ENCODE measurements at regions not wholly inside any gene's neighbourhood (a gene's known extent, or its start where the extent isn't known, plus 50 kb on each side); places are given as distances from the start of the nearest gene placed in this dataset.

GRCh38 chr6:74657931-74658330 is 547.9 kb downstream of the COL12A1 start:
- Histone ChIP-seq H3K9me2 (replicated peaks; ENCODE audit: insufficient read depth, low read length) (no peaks in the 10 kb centered on the region), H3K4me2 (ENCODE audit: low read depth, low read length, poor library complexity, severe bottlenecking) (no peak overlapping the region), H3K27ac (ENCODE audit: low read length) (no peak overlapping the region), H3K79me2 (ENCODE audit: low read length) (no peaks in the 10 kb centered on the region), H3K9me3 (ENCODE audit: low read length) (no peaks in the 10 kb centered on the region), H2AFZ (ENCODE audit: low read length) (no peak overlapping the region), H4K20me1 (ENCODE audit: insufficient read depth, low read depth, low read length) (no peaks in the 10 kb centered on the region), H3K36me3 (ENCODE audit: insufficient read depth, low read length) (no peaks in the 10 kb centered on the region), H3K27me3 (ENCODE audit: low read length) (no peaks in the 10 kb centered on the region), H3K4me3 (ENCODE audit: low read length) (no peak overlapping the region), H3K9ac (ENCODE audit: low read length) (no peak overlapping the region), H3K4me1 (ENCODE audit: low read length) (no peaks in the 10 kb centered on the region)
- no peak for DNase-seq

DNA sequence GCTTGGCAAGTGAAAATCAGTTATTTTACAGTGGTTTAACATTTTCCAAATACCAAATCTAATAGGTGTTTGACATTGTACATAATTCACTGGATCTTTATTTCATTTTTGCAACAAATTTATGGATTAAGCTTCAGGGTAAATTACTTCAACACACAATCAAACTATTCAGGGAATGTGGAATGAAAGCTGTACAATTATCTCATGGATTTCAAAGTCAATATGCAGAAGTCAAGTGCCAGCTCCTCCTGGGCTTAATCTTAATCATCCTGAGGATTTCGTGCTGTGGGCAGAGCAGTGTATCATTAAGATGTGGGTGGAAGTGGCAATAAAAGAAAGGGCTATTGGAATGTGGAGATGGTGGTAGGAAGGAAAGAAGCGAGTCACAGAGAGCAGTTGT is 548.8 kb downstream of the COL12A1 start:
- no peaks in the 10 kb centered on the region for H3K79me2 ChIP-seq (ENCODE audit: low read length)
- H3K9ac ChIP-seq (ENCODE audit: low read length) = no peak overlapping the region
- no peak overlapping the region for H2AFZ ChIP-seq (ENCODE audit: low read length)
- no peaks in the 10 kb centered on the region for H3K9me2 ChIP-seq (replicated peaks; ENCODE audit: insufficient read depth, low read length)
- no peaks in the 10 kb centered on the region for H3K36me3 ChIP-seq (ENCODE audit: insufficient read depth, low read length)
- H3K4me3 ChIP-seq (ENCODE audit: low read length) = no peak overlapping the region
- H3K4me1 ChIP-seq (ENCODE audit: low read length) = no peaks in the 10 kb centered on the region
- H3K27me3 ChIP-seq (ENCODE audit: low read length) = no peaks in the 10 kb centered on the region
- H3K4me2 ChIP-seq (ENCODE audit: low read depth, low read length, poor library complexity, severe bottlenecking) = no peak overlapping the region
- no peaks in the 10 kb centered on the region for H4K20me1 ChIP-seq (ENCODE audit: insufficient read depth, low read depth, low read length)
- DNase-seq = no peak
- no peaks in the 10 kb centered on the region for H3K9me3 ChIP-seq (ENCODE audit: low read length)
- no peak overlapping the region for H3K27ac ChIP-seq (ENCODE audit: low read length)

GRCh38 chr6:74656453-74656852 is 549.4 kb downstream of the COL12A1 start:
- Histone ChIP-seq H3K9ac (ENCODE audit: low read length) (no peak overlapping the region), H3K4me3 (ENCODE audit: low read length) (no peak overlapping the region), H2AFZ (ENCODE audit: low read length) (no peak overlapping the region), H3K79me2 (ENCODE audit: low read length) (no peaks in the 10 kb centered on the region), H3K36me3 (ENCODE audit: insufficient read depth, low read length) (no peaks in the 10 kb centered on the region), H4K20me1 (ENCODE audit: insufficient read depth, low read depth, low read length) (no peaks in the 10 kb centered on the region), H3K27ac (ENCODE audit: low read length) (no peak overlapping the region), H3K9me2 (replicated peaks; ENCODE audit: insufficient read depth, low read length) (no peaks in the 10 kb centered on the region), H3K27me3 (ENCODE audit: low read length) (no peaks in the 10 kb centered on the region), H3K4me1 (ENCODE audit: low read length) (no peaks in the 10 kb centered on the region), H3K9me3 (ENCODE audit: low read length) (no peaks in the 10 kb centered on the region), H3K4me2 (ENCODE audit: low read depth, low read length, poor library complexity, severe bottlenecking) (no peak overlapping the region)
- no peak for DNase-seq

DNA sequence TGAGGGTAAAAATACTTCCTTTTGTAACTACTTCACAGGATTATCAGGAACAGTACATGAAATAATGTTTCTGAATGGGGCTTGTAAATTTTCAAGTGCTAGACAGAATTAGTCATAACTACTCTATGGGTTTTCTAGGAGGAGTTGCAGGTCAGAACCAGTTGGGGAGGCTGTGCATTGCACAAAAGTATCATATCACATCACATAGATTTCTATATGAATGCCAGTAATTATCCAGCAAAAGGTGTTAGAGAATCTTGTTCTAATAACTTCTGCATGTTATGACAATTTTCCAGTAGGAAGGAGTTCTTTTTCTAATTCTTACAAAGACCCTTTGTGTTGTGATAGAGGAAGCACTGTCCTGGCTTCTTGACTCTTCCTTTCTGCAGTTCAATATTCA is 551.6 kb downstream of the COL12A1 start:
- no peaks in the 10 kb centered on the region for H4K20me1 ChIP-seq (ENCODE audit: insufficient read depth, low read depth, low read length)
- no peak overlapping the region for H3K27ac ChIP-seq (ENCODE audit: low read length)
- H3K4me1 ChIP-seq (ENCODE audit: low read length) = no peaks in the 10 kb centered on the region
- H3K4me2 ChIP-seq (ENCODE audit: low read depth, low read length, poor library complexity, severe bottlenecking) = no peak overlapping the region
- H3K36me3 ChIP-seq (ENCODE audit: insufficient read depth, low read length) = no peaks in the 10 kb centered on the region
- no peaks in the 10 kb centered on the region for H3K27me3 ChIP-seq (ENCODE audit: low read length)
- DNase-seq = no peak
- no peaks in the 10 kb centered on the region for H3K79me2 ChIP-seq (ENCODE audit: low read length)
- H3K9ac ChIP-seq (ENCODE audit: low read length) = no peak overlapping the region
- H3K9me3 ChIP-seq (ENCODE audit: low read length) = no peaks in the 10 kb centered on the region
- no peak overlapping the region for H3K4me3 ChIP-seq (ENCODE audit: low read length)
- no peak overlapping the region for H2AFZ ChIP-seq (ENCODE audit: low read length)
- H3K9me2 ChIP-seq (replicated peaks; ENCODE audit: insufficient read depth, low read length) = 0 out of 2 replicates have a peak, but pooled peaks cover 4% of the 10 kb centered on the region

DNA sequence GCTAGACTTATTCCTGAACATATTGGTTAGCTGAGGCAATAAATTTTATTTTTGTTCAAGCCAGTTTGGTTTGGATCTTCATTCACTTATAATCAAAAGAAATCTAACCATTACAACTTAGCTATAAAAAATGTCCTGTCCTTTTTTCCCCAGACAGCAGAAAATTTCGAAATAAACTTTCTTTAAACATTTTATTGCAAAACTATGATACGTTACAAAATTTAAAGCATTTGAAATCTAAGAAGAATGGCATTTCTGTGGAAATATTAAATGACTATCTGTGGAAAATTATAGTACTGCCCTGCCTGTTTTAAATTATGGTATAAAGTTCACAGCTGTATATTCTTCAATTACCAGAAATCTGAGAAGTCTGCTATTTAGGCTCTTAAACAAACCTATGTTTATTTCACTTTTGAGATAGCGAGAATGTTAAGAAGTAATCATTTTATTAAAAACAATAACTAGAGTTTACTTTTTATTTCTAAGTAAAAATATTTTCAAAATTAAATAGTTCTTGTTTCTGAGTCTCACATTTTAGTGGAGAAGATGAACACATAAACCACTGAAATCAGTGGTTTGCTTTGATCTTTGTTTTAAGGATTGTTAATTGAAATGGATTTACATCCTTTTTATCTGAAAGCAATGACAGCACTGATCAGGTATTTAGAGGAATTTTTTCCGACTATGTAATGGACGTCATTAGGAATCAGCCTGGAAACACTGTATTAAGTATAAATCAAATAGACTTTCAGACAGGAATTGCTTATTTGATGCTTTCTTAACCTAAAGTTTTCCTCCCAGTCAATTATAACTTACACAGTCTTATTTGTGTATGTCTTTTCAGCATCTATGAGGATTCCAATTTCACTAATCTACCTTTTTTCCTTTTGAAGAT is 553.7 kb downstream of the COL12A1 start:
- no peak for DNase-seq
- H3K79me2 ChIP-seq (ENCODE audit: low read length) = no peaks in the 10 kb centered on the region
- no peaks in the 10 kb centered on the region for H4K20me1 ChIP-seq (ENCODE audit: insufficient read depth, low read depth, low read length)
- H3K27ac ChIP-seq (ENCODE audit: low read length) = no peak overlapping the region
- no peak overlapping the region for H2AFZ ChIP-seq (ENCODE audit: low read length)
- no peak overlapping the region for H3K4me2 ChIP-seq (ENCODE audit: low read depth, low read length, poor library complexity, severe bottlenecking)
- H3K27me3 ChIP-seq (ENCODE audit: low read length) = no peaks in the 10 kb centered on the region
- no peaks in the 10 kb centered on the region for H3K36me3 ChIP-seq (ENCODE audit: insufficient read depth, low read length)
- no peaks in the 10 kb centered on the region for H3K9me3 ChIP-seq (ENCODE audit: low read length)
- no peak overlapping the region for H3K9ac ChIP-seq (ENCODE audit: low read length)
- H3K9me2 ChIP-seq (replicated peaks; ENCODE audit: insufficient read depth, low read length) = 0 out of 2 replicates have a peak, but pooled peaks cover 4% of the 10 kb centered on the region
- H3K4me1 ChIP-seq (ENCODE audit: low read length) = no peaks in the 10 kb centered on the region
- no peak overlapping the region for H3K4me3 ChIP-seq (ENCODE audit: low read length)

- Histone ChIP-seq H3K79me2 (ENCODE audit: low read length) (no peaks in the 10 kb centered on the region), H3K9ac (ENCODE audit: low read length) (no peak overlapping the region), H3K9me3 (ENCODE audit: low read length) (no peaks in the 10 kb centered on the region), H2AFZ (ENCODE audit: low read length) (no peak overlapping the region), H3K4me3 (ENCODE audit: low read length) (no peak overlapping the region), H3K27ac (ENCODE audit: low read length) (no peak overlapping the region), H3K36me3 (ENCODE audit: insufficient read depth, low read length) (no peaks in the 10 kb centered on the region), H3K9me2 (replicated peaks; ENCODE audit: insufficient read depth, low read length) (0 out of 2 replicates have a peak, but pooled peaks cover 4% of the 10 kb centered on the region), H3K27me3 (ENCODE audit: low read length) (no peaks in the 10 kb centered on the region), H3K4me1 (ENCODE audit: low read length) (no peaks in the 10 kb centered on the region), H4K20me1 (ENCODE audit: insufficient read depth, low read depth, low read length) (no peaks in the 10 kb centered on the region), H3K4me2 (ENCODE audit: low read depth, low read length, poor library complexity, severe bottlenecking) (no peak overlapping the region)
- DNase-seq = no peak
Measured at GRCh38 chr6:74650668-74651067, 555.2 kb downstream of the COL12A1 start.

DNA sequence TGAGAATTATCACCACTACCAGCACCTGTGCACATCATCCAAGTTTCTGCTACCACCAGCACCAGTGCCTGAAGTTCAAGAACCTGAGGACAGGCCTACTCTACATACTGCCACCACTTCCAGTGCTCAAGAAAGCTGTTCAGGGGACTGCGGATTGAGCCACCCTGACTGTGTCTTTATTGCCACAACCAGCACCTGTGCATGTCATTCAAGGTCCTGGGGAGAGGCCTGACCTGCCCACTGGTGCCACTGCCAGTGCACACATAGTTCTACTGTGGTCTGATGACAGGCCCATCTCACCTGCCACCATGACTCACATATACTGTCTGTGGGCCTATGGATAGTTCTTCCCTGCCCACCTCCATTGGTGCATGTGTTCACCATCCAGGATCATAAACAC is 559.4 kb downstream of the COL12A1 start:
- Histone ChIP-seq H3K4me1 (ENCODE audit: low read length) (no peaks in the 10 kb centered on the region), H3K9ac (ENCODE audit: low read length) (no peak overlapping the region), H3K27me3 (ENCODE audit: low read length) (no peaks in the 10 kb centered on the region), H2AFZ (ENCODE audit: low read length) (no peak overlapping the region), H3K9me2 (replicated peaks; ENCODE audit: insufficient read depth, low read length) (0 out of 2 replicates have a peak, but pooled peaks cover 4% of the 10 kb centered on the region), H3K9me3 (ENCODE audit: low read length) (no peaks in the 10 kb centered on the region), H3K4me3 (ENCODE audit: low read length) (no peak overlapping the region), H3K79me2 (ENCODE audit: low read length) (no peaks in the 10 kb centered on the region), H3K27ac (ENCODE audit: low read length) (no peak overlapping the region), H3K36me3 (ENCODE audit: insufficient read depth, low read length) (no peaks in the 10 kb centered on the region), H4K20me1 (ENCODE audit: insufficient read depth, low read depth, low read length) (no peaks in the 10 kb centered on the region), H3K4me2 (ENCODE audit: low read depth, low read length, poor library complexity, severe bottlenecking) (no peak overlapping the region)
- DNase-seq = no peak

GRCh38 chr6:74645108-74645849 is 560.6 kb downstream of the COL12A1 start:
- no peaks in the 10 kb centered on the region for H3K79me2 ChIP-seq (ENCODE audit: low read length)
- H3K4me1 ChIP-seq (ENCODE audit: low read length) = no peaks in the 10 kb centered on the region
- H3K27me3 ChIP-seq (ENCODE audit: low read length) = no peaks in the 10 kb centered on the region
- no peak overlapping the region for H2AFZ ChIP-seq (ENCODE audit: low read length)
- H3K4me2 ChIP-seq (ENCODE audit: low read depth, low read length, poor library complexity, severe bottlenecking) = no peak overlapping the region
- no peak overlapping the region for H3K9ac ChIP-seq (ENCODE audit: low read length)
- no peaks in the 10 kb centered on the region for H3K36me3 ChIP-seq (ENCODE audit: insufficient read depth, low read length)
- 0 out of 2 replicates have a peak, but pooled peaks cover 4% of the 10 kb centered on the region for H3K9me2 ChIP-seq (replicated peaks; ENCODE audit: insufficient read depth, low read length)
- no peaks in the 10 kb centered on the region for H3K9me3 ChIP-seq (ENCODE audit: low read length)
- H3K27ac ChIP-seq (ENCODE audit: low read length) = no peak overlapping the region
- no peak overlapping the region for H3K4me3 ChIP-seq (ENCODE audit: low read length)
- H4K20me1 ChIP-seq (ENCODE audit: insufficient read depth, low read depth, low read length) = no peaks in the 10 kb centered on the region
- no peak for DNase-seq

Data from Karpas-422 (cell line).